HG03103 (cell line): ENCODE measurements at regions not wholly inside any gene's neighbourhood (a gene's known extent, or its start where the extent isn't known, plus 50 kb on each side); places are given as distances from the start of the nearest gene placed in this dataset.
"Not testable (repeated sequence)": the region's sequence is repeated elsewhere in the genome, so short reads cannot be mapped to it uniquely, and the experiment has no call there.

Experiments used
- ATAC-seq: cut with Tn5 transposase; IDR thresholded peaks from one replicate; pipeline ENCODE4 v1.9.1; 2021; ENCODE audit warnings: low read depth; ENCODE audit not compliant: unreplicated experiment

DNA sequence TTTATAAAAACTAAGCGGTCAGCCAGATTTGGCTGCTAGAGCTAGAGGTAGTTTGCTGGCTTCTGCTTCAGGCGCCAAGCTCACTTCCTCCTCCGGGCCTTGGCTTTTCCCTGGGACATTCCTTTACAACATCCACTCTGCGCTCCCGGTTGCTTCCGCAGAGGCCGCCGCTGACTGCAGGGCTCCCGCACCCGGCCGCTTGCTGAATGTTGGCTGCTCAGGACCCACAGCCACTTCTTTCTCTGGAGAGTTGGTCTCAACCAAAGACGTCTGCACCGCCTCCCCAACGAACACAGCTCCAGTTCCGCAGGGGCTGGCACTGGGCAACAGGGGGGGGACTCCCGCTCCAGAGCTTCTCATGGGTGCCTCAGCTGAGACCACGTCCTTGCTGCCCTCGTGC is 282.8 kb downstream of the TFAP2C start:
- no peak for ATAC-seq

DNA sequence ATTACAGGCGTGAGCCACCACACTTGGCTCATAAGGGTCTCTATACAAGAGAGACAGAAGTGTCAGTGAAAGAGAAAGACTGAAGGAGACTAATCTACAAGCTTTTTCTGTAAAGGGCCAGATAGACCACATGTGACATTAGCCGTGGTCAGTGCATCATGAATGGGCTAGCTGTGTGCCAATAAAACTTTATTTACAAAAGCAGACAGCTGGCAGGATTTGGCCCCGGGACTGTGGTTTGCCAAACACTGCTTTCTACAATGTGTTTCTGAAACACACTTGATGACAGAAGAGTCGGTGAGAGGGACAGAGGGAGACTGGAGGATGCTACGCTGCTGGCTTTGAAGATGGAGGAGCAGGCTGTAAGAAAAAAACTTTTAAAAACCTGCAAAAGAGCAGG is 285.4 kb downstream of the TFAP2C start:
- no peak for ATAC-seq

- no peak for ATAC-seq
Observed at GRCh38 chr20:56916345-56916622, 287.2 kb downstream of the TFAP2C start.

- not testable (repeated sequence) for ATAC-seq
Observed at GRCh38 chr20:56920041-56920440, 290.9 kb downstream of the TFAP2C start.

- no peak for ATAC-seq
Observed at GRCh38 chr20:56922497-56922896, 293.4 kb downstream of the TFAP2C start.

GRCh38 chr20:56924292-56925081 is 295.4 kb downstream of the TFAP2C start:
- ATAC-seq: no peak

- no peak for ATAC-seq
Observed at GRCh38 chr20:56925082-56925830, 296.1 kb downstream of the TFAP2C start.

DNA sequence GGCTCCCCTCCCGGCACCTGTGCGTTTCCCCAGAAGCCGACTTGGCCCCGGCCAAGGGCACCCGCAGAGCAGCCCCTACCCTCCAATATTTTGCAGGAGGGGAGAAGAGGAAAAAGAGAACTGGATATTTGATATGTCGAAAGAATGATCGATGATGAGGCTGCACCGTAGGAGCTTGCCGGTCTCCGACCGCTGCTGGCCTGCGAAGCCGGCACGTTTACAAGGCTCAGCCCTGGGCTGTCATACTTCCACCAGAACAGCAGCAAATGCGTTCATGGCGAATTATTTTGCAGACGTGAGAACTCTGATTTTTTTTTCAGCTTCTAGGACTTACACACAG is 296.7 kb downstream of the TFAP2C start:
- no peak for ATAC-seq

GRCh38 chr20:56926501-56926900 is 297.4 kb downstream of the TFAP2C start:
- no peak for ATAC-seq

DNA sequence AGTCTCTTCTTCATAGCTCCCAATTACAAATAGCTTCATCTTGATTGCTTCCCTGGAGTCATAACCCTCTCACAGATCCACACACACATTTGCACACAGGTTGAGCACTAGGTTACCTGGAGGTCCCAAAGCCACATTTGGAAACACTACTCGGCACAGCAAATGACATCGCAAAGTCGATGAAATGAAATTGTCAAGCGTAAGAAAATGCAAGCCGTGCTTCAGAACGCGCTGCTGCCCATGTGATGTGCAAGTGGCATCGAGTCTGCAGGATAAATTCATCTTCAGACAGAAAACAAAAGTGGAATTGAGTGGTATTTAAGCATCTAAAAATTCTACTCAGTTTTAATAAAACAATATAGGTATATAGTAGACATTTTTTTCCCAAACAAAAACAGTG is 298.0 kb downstream of the TFAP2C start:
- no peak for ATAC-seq

DNA sequence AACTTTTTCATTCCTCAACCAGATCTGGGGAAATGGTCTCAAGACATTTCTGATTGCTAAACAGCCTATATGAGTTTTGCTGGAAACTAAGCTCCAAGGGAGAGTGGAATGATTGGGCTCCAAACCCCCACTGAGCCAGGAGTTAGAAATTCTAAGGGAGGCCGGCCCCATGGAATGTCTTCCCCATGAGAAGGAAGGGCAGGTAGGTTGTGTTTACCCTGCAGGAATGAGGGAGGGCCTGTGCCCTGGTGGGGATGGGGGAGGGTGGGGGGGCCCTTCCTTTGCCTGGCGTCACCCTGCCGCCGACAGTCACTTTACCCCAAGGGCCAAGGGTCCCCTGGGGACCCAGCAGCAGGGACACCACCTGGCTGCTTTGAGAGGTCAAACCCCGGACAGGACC is 298.9 kb downstream of the TFAP2C start:
- no peak for ATAC-seq

- ATAC-seq: no peak
Observed at GRCh38 chr20:56929606-56930005, 300.5 kb downstream of the TFAP2C start.

- no peak for ATAC-seq
Observed at GRCh38 chr20:56930876-56931275, 301.8 kb downstream of the TFAP2C start.

DNA sequence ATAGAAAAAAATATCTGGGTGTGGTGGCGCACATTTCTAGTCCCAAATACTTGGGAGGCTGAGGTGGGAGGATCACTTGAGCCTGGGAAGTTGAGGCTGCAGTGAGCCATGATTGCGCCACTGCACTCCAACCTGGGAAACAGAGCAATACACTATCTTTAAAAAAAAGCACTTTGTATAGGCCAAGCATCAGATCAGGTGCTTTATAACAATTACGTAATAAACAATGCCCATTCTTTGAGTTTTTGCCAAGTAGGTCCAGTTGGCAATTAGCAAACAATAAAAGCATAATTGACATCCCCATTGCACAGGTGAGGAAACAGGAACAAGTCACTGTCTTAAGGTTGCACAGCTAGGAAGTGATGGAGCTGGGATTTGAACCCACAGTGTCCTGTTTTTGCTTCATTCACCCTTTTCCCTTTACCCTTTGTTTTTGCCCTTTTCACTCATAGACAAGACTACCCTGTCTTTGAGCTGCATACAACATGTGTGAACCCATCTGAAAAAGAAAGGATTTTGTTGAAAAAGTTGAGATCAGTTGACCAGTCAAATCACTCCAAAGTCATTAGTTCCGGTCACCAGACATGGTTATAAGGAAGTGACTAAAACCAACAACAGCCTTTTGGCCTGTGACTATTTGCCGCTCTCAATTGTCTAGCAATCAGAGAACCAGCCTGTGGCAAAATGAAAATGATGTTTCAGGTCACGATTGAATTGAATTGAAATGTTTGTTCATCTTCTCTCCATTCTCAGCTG is 303.6 kb downstream of the TFAP2C start:
- ATAC-seq: no peak

DNA sequence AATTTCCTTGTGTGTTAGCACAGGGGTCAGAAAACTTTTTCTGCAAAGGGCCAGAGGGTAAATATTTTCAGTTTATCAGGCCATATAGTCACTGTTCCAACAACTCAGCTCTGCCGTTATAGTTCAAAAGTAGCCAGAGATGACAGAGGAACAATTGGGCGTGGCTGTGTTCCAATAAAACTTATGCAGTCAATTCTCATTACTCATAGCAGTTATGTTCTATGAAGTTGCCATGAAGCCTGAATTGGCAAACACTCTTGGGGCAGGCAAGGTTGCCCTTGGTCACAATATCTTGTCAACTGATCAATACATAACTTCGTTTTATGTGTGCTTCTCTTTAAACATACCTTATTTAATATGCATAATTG is 304.2 kb downstream of the TFAP2C start:
- no peak for ATAC-seq

DNA sequence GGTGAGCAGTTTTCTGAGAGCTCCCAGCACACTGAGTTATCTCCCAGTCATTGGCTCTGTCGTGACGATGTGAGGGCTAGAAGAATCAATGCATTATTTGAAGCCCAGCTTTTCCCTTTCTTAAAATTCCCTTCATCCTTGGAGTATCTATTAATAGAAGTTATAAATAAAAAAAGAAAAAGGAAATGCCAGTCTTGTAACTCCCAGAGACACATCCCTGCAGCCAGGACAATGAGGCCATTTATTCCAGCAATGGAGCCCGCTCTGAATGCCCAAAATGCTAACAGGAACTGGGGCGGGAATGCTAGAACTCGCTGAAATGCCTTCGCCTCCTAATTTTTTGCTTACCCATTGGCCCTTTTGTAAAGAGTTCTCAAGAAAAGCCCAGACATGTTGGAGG is 305.8 kb downstream of the TFAP2C start:
- no peak for ATAC-seq

- ATAC-seq: no peak
Observed at GRCh38 chr20:56940466-56940865, 311.4 kb downstream of the TFAP2C start.

DNA sequence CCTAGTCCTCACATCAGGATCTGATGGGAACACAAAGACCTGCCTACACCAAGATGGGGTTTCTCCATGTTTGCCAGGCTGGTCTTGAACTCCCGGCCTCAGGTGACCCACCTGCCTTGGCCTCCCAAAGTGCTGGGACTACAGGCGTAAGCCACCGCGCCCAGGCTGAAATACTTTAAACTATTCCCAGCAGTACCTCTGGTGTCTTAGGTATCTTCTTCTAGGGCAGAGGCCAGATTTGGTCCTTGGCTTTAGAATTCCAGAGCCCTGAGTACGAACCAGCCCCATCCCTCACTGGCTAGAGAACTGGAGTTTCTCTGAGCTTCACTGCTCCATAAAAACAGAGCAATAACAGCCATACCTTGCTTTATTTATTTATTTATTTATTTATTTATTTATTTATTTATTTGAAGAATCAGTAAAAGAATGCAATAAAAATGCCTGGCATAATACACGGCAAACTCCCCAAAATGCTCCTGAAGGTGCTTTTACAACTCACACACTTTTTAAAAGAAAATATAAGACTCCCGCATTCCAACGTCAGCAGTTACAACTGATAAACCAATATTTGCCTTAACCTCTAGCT is 312.1 kb downstream of the TFAP2C start:
- no peak for ATAC-seq

- no peak for ATAC-seq
Observed at GRCh38 chr20:56943946-56944945, 315.1 kb downstream of the TFAP2C start.

GRCh38 chr20:56945057-56945456 is 316.0 kb downstream of the TFAP2C start:
- no peak for ATAC-seq
